ENCODE measurements at regions not wholly inside any gene's neighbourhood (a gene's known extent, or its start where the extent isn't known, plus 50 kb on each side); places are given as distances from the start of the nearest gene placed in this dataset.

GRCh38 chr10:78550090-78550489, 516.4 kb downstream of the RPS24 start:
- no peaks in the 10 kb centered on the region for H3K9me3 Mint-ChIP-seq
- H3K27ac Mint-ChIP-seq (ENCODE audit: low read depth), result no peak overlapping the region
- H3K4me1 Mint-ChIP-seq, result no peaks in the 10 kb centered on the region
- peaks cover 53% of the 10 kb centered on the region for H3K27me3 Mint-ChIP-seq
- H3K36me3 Mint-ChIP-seq (ENCODE audit: insufficient read depth), result no peaks in the 10 kb centered on the region
- ATAC-seq (replicated peaks; ENCODE audit: extremely low read depth, poor library complexity, severe bottlenecking) (no peak), DNase-seq (ENCODE audit: low spot score in 2 of 2) (no peak)
- H3K4me3 Mint-ChIP-seq, result no peak overlapping the region

GRCh38 chr10:78550716-78551115, 517.1 kb downstream of the RPS24 start:
- no peaks in the 10 kb centered on the region for H3K9me3 Mint-ChIP-seq

GRCh38 chr10:78551184-78552005, 517.4 kb upstream of the ZMIZ1 start:
- ATAC-seq (replicated peaks; ENCODE audit: extremely low read depth, poor library complexity, severe bottlenecking), result no peak
- Mint-ChIP-seq H3K4me1 (no peaks in the 10 kb centered on the region), H3K9me3 (no peaks in the 10 kb centered on the region), H3K4me3 (no peak overlapping the region), H3K27ac (ENCODE audit: low read depth) (no peak overlapping the region), H3K27me3 (peaks cover 53% of the 10 kb centered on the region), H3K36me3 (ENCODE audit: insufficient read depth) (no peaks in the 10 kb centered on the region)
- DNase-seq (ENCODE audit: low spot score in 2 of 2), result no peak

More at GRCh38 chr10:78550716-78551115, 517.1 kb downstream of the RPS24 start:
- H3K36me3 Mint-ChIP-seq (ENCODE audit: insufficient read depth), result no peaks in the 10 kb centered on the region
- no peak overlapping the region for H3K4me3 Mint-ChIP-seq
- H3K27me3 Mint-ChIP-seq, result peaks cover 53% of the 10 kb centered on the region
- no peak for DNase-seq (ENCODE audit: low spot score in 2 of 2)
- ATAC-seq (replicated peaks; ENCODE audit: extremely low read depth, poor library complexity, severe bottlenecking), result no peak
- H3K4me1 Mint-ChIP-seq, result no peaks in the 10 kb centered on the region
- no peak overlapping the region for H3K27ac Mint-ChIP-seq (ENCODE audit: low read depth)

- Mint-ChIP-seq H3K4me1 (no peaks in the 10 kb centered on the region), H3K9me3 (no peaks in the 10 kb centered on the region), H3K27ac (ENCODE audit: low read depth) (no peak overlapping the region), H3K27me3 (peaks cover 52% of the 10 kb centered on the region), H3K4me3 (no peak overlapping the region), H3K36me3 (ENCODE audit: insufficient read depth) (no peaks in the 10 kb centered on the region)
- DNase-seq (ENCODE audit: low spot score in 2 of 2) (no peak), ATAC-seq (replicated peaks; ENCODE audit: extremely low read depth, poor library complexity, severe bottlenecking) (no peak)
Measured at GRCh38 chr10:78552261-78552811, 516.4 kb upstream of the ZMIZ1 start.

GRCh38 chr10:78553792-78554191, 515.0 kb upstream of the ZMIZ1 start:
- peaks cover 37% of the 10 kb centered on the region for H3K27me3 Mint-ChIP-seq
- H3K27ac Mint-ChIP-seq (ENCODE audit: low read depth), result no peak overlapping the region
- no peaks in the 10 kb centered on the region for H3K4me1 Mint-ChIP-seq
- H3K4me3 Mint-ChIP-seq, result no peak overlapping the region
- no peaks in the 10 kb centered on the region for H3K9me3 Mint-ChIP-seq
- DNase-seq (ENCODE audit: low spot score in 2 of 2) (no peak), ATAC-seq (replicated peaks; ENCODE audit: extremely low read depth, poor library complexity, severe bottlenecking) (no peak)
- no peaks in the 10 kb centered on the region for H3K36me3 Mint-ChIP-seq (ENCODE audit: insufficient read depth)

- Mint-ChIP-seq H3K27me3 (peaks cover 24% of the 10 kb centered on the region), H3K27ac (ENCODE audit: low read depth) (no peak overlapping the region), H3K4me1 (no peaks in the 10 kb centered on the region), H3K4me3 (no peak overlapping the region), H3K9me3 (no peaks in the 10 kb centered on the region), H3K36me3 (ENCODE audit: insufficient read depth) (no peaks in the 10 kb centered on the region)
- DNase-seq (ENCODE audit: low spot score in 2 of 2) (no peak), ATAC-seq (replicated peaks; ENCODE audit: extremely low read depth, poor library complexity, severe bottlenecking) (no peak)
Measured at GRCh38 chr10:78555128-78555527, 513.6 kb upstream of the ZMIZ1 start.

GRCh38 chr10:78556705-78557432, 511.9 kb upstream of the ZMIZ1 start:
- DNase-seq (ENCODE audit: low spot score in 2 of 2), result no peak
- Mint-ChIP-seq H3K27me3 (peaks cover 12% of the 10 kb centered on the region), H3K27ac (ENCODE audit: low read depth) (no peak overlapping the region), H3K4me1 (no peaks in the 10 kb centered on the region), H3K9me3 (no peaks in the 10 kb centered on the region), H3K36me3 (ENCODE audit: insufficient read depth) (no peaks in the 10 kb centered on the region), H3K4me3 (no peak overlapping the region)
- ATAC-seq (replicated peaks; ENCODE audit: extremely low read depth, poor library complexity, severe bottlenecking), result no peak

GRCh38 chr10:78557433-78557925, 511.3 kb upstream of the ZMIZ1 start:
- no peak overlapping the region for H3K27ac Mint-ChIP-seq (ENCODE audit: low read depth)
- H3K4me3 Mint-ChIP-seq, result no peak overlapping the region
- H3K9me3 Mint-ChIP-seq, result no peaks in the 10 kb centered on the region
- ATAC-seq (replicated peaks; ENCODE audit: extremely low read depth, poor library complexity, severe bottlenecking) (no peak), DNase-seq (ENCODE audit: low spot score in 2 of 2) (no peak)
- H3K4me1 Mint-ChIP-seq, result no peaks in the 10 kb centered on the region
- no peaks in the 10 kb centered on the region for H3K36me3 Mint-ChIP-seq (ENCODE audit: insufficient read depth)
- H3K27me3 Mint-ChIP-seq, result peaks cover 11% of the 10 kb centered on the region

GRCh38 chr10:78559661-78560340, 509.0 kb upstream of the ZMIZ1 start:
- Mint-ChIP-seq H3K27me3 (peaks cover 17% of the 10 kb centered on the region), H3K9me3 (no peaks in the 10 kb centered on the region), H3K27ac (ENCODE audit: low read depth) (no peak overlapping the region), H3K4me3 (no peak overlapping the region), H3K36me3 (ENCODE audit: insufficient read depth) (no peaks in the 10 kb centered on the region), H3K4me1 (no peaks in the 10 kb centered on the region)
- DNase-seq (ENCODE audit: low spot score in 2 of 2) (no peak), ATAC-seq (replicated peaks; ENCODE audit: extremely low read depth, poor library complexity, severe bottlenecking) (no peak)

- Mint-ChIP-seq H3K9me3 (no peaks in the 10 kb centered on the region), H3K4me3 (no peak overlapping the region), H3K27ac (ENCODE audit: low read depth) (no peak overlapping the region), H3K4me1 (no peaks in the 10 kb centered on the region), H3K36me3 (ENCODE audit: insufficient read depth) (no peaks in the 10 kb centered on the region), H3K27me3 (peaks cover 17% of the 10 kb centered on the region)
- ATAC-seq (replicated peaks; ENCODE audit: extremely low read depth, poor library complexity, severe bottlenecking) (no peak), DNase-seq (ENCODE audit: low spot score in 2 of 2) (no peak)
Measured at GRCh38 chr10:78560341-78560688, 508.5 kb upstream of the ZMIZ1 start.

- H3K36me3 Mint-ChIP-seq (ENCODE audit: insufficient read depth), result no peaks in the 10 kb centered on the region
- ATAC-seq (replicated peaks; ENCODE audit: extremely low read depth, poor library complexity, severe bottlenecking), result no peak
- DNase-seq (ENCODE audit: low spot score in 2 of 2), result no peak
Measured at GRCh38 chr10:78563314-78563713, 505.5 kb upstream of the ZMIZ1 start.

GRCh38 chr10:78565841-78566240, 502.9 kb upstream of the ZMIZ1 start:
- Mint-ChIP-seq H3K9me3 (no peaks in the 10 kb centered on the region), H3K4me3 (no peak overlapping the region), H3K27ac (ENCODE audit: low read depth) (no peak overlapping the region), H3K4me1 (no peaks in the 10 kb centered on the region), H3K27me3 (peaks cover 29% of the 10 kb centered on the region), H3K36me3 (ENCODE audit: insufficient read depth) (no peaks in the 10 kb centered on the region)
- ATAC-seq (replicated peaks; ENCODE audit: extremely low read depth, poor library complexity, severe bottlenecking) (no peak), DNase-seq (ENCODE audit: low spot score in 2 of 2) (no peak)

More at GRCh38 chr10:78563314-78563713, 505.5 kb upstream of the ZMIZ1 start:
- Mint-ChIP-seq H3K4me1 (no peaks in the 10 kb centered on the region), H3K9me3 (no peaks in the 10 kb centered on the region), H3K27ac (ENCODE audit: low read depth) (no peak overlapping the region), H3K4me3 (no peak overlapping the region), H3K27me3 (peaks cover 17% of the 10 kb centered on the region)

Measured in central memory CD8-positive, alpha-beta T cell (primary cell).